ENCODE measurements at regions not wholly inside any gene's neighbourhood (a gene's known extent, or its start where the extent isn't known, plus 50 kb on each side); places are given as distances from the start of the nearest gene placed in this dataset.

DNA sequence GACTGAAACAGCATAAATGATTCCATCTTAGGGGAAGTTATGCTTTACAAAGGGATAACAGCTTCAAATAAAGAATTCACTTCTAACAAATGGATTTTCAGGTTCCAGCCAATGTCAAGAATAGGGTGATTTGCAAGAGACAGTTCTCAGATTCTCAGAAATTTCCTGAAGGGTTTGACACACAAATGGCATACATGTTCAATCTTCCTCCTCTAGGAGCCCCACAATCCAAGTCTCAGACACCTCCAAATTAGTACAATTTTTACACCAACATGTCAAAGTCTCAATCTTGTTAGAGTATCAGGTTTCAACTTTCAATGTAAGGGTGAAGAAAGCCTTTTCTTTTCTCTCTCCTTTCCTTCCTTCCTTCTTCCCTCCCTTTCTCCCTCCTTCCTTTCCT is 996.6 kb downstream of the TLE1 start:
- TF ChIP-seq POLR2AphosphoS5 (IDR thresholded peaks at IDR 0.05; ENCODE audit: low read depth, low read length) (no peak), REST (IDR thresholded peaks at IDR 0.05; ENCODE audit: insufficient read depth in 1 of 2, low read depth in 2 of 2, low read length in 1 of 2) (no peak), CTCF (IDR thresholded peaks at IDR 0.05) (no peak)

Measured in Panc1 (cell line).